ENCODE measurements at regions not wholly inside any gene's neighbourhood (a gene's known extent, or its start where the extent isn't known, plus 50 kb on each side); places are given as distances from the start of the nearest gene placed in this dataset.

- DNase-seq: no peak
These were observed 187.5 kb upstream of the KL start for GRCh38 chr13:32828711-32829110.

GRCh38 chr13:32829269-32829668 is 187.0 kb upstream of the KL start:
- DNase-seq: peak; percentile 51

GRCh38 chr13:32829676-32830335 is 186.4 kb upstream of the KL start:
- DNase-seq: peak; percentile 51

GRCh38 chr13:32830336-32831031 is 185.7 kb upstream of the KL start:
- DNase-seq: peak; percentile 66

- peak; percentile 87 for DNase-seq
These were observed 178.8 kb upstream of the KL start for GRCh38 chr13:32837307-32837972.

GRCh38 chr13:32837973-32838927 is 178.0 kb upstream of the KL start:
- peak; percentile 52 for DNase-seq

- peak; percentile 92 for DNase-seq
These were observed 177.3 kb upstream of the KL start for GRCh38 chr13:32838945-32839344.

GRCh38 chr13:32840113-32840512 is 176.1 kb upstream of the KL start:
- DNase-seq: no peak

GRCh38 chr13:32840989-32841713 is 175.1 kb upstream of the KL start:
- DNase-seq: peak; percentile 60

GRCh38 chr13:32845952-32846950 is 170.0 kb upstream of the KL start:
- DNase-seq: peak; percentile 76

- peak; percentile 8 for DNase-seq
These were observed 168.2 kb upstream of the KL start for GRCh38 chr13:32847976-32848375.

GRCh38 chr13:32849369-32849768 is 166.9 kb upstream of the KL start:
- DNase-seq: no peak

- DNase-seq: no peak
These were observed 165.7 kb upstream of the KL start for GRCh38 chr13:32850316-32851052.

GRCh38 chr13:32851083-32852069 is 164.8 kb upstream of the KL start:
- DNase-seq: no peak

GRCh38 chr13:32852526-32852925 is 163.7 kb upstream of the KL start:
- DNase-seq: peak; percentile 10

GRCh38 chr13:32857077-32857476 is 159.1 kb upstream of the KL start:
- DNase-seq: no peak

GRCh38 chr13:32857689-32858088 is 158.5 kb upstream of the KL start:
- no peak for DNase-seq

GRCh38 chr13:32859707-32860292 is 156.4 kb upstream of the KL start:
- DNase-seq: no peak

Measured in NCI-H69 (cell line).